HUES48 (cell line): ENCODE measurements at regions not wholly inside any gene's neighbourhood (a gene's known extent, or its start where the extent isn't known, plus 50 kb on each side); places are given as distances from the start of the nearest gene placed in this dataset.
A peak's percentile ranks its signal among the peaks of the same experiment; 100 is the strongest.
"Not testable (repeated sequence)": the region's sequence is repeated elsewhere in the genome, so short reads cannot be mapped to it uniquely, and the experiment has no call there.

Experiments used
- H3K27ac ChIP-seq: one replicate; pipeline ENCODE4 v1.7.0; 2013; ENCODE audit warnings: low read depth, low read length, inconsistent platforms
- H3K27me3 ChIP-seq: 2 replicates; pipeline ENCODE4 v1.6.1; 2013; ENCODE audit warnings: mild to moderate bottlenecking, low read length; ENCODE audit not compliant: control insufficient read depth, insufficient read depth
- H3K36me3 ChIP-seq: 2 replicates; pipeline ENCODE4 v1.6.1; 2013; ENCODE audit warnings: low read length; ENCODE audit not compliant: control insufficient read depth, insufficient read depth
- H3K4me1 ChIP-seq: 2 replicates; pipeline ENCODE4 v1.6.1; 2013; ENCODE audit warnings: mild to moderate bottlenecking, low read length; ENCODE audit not compliant: control insufficient read depth, insufficient read depth
- H3K4me3 ChIP-seq: 2 replicates; pipeline ENCODE4 v1.5.1; 2013; ENCODE audit warnings: mild to moderate bottlenecking, low read depth, low read length
- H3K9ac ChIP-seq: 2 replicates; pipeline ENCODE4 v1.6.1; 2013; ENCODE audit warnings: mild to moderate bottlenecking, low read depth, low read length, moderate library complexity
- H3K9me3 ChIP-seq: 2 replicates; pipeline ENCODE4 v1.6.1; 2013; ENCODE audit warnings: low read length; ENCODE audit not compliant: control insufficient read depth, insufficient read depth

DNA sequence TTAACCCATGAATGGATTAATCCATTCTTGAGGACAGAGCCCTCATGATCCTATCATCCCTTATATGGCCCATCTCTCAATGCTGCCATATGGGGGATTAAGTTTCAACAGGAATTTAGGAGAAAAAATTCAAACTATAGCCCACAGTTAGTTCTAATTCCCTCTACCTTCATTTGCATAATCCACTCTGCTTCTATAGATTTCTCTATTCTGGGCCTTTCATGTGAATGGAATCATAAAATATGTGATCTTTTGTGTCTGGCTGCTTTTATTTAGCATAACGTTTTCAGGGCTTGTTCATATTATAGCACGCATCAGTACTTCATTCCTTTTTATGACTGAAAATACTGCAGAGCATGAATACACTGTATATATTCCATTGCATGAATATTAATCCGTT is 55.4 kb downstream of the CTSL start:
- Histone ChIP-seq H3K4me1 (no peaks in the 10 kb centered on the region), H3K36me3 (no peaks in the 10 kb centered on the region), H3K27me3 (no peaks in the 10 kb centered on the region), H3K9ac (no peak overlapping the region), H3K4me3 (no peak overlapping the region), H3K9me3 (peaks cover 9% of the 10 kb centered on the region), H3K27ac (no peak overlapping the region)

- Histone ChIP-seq H3K9ac (no peak overlapping the region), H3K4me3 (no peak overlapping the region), H3K9me3 (peaks cover 9% of the 10 kb centered on the region), H3K27me3 (no peaks in the 10 kb centered on the region), H3K4me1 (no peaks in the 10 kb centered on the region), H3K27ac (no peak overlapping the region), H3K36me3 (no peaks in the 10 kb centered on the region)
Observed at GRCh38 chr9:87783180-87783579, 57.3 kb downstream of the CTSL start.

- not testable (repeated sequence) for H3K27me3 ChIP-seq, H3K9ac ChIP-seq, H3K36me3 ChIP-seq, H3K4me1 ChIP-seq, H3K4me3 ChIP-seq, H3K9me3 ChIP-seq
- H3K27ac ChIP-seq: peak overlapping the region; percentile 42
Observed at GRCh38 chr9:87785315-87785970, 59.5 kb downstream of the CTSL start.

GRCh38 chr9:87786423-87786822 is 60.5 kb downstream of the CTSL start:
- Histone ChIP-seq H3K9me3 (no peaks in the 10 kb centered on the region), H3K9ac (no peak overlapping the region), H3K4me3 (no peak overlapping the region), H3K27ac (no peak overlapping the region), H3K27me3 (no peaks in the 10 kb centered on the region), H3K4me1 (no peaks in the 10 kb centered on the region), H3K36me3 (no peaks in the 10 kb centered on the region)

DNA sequence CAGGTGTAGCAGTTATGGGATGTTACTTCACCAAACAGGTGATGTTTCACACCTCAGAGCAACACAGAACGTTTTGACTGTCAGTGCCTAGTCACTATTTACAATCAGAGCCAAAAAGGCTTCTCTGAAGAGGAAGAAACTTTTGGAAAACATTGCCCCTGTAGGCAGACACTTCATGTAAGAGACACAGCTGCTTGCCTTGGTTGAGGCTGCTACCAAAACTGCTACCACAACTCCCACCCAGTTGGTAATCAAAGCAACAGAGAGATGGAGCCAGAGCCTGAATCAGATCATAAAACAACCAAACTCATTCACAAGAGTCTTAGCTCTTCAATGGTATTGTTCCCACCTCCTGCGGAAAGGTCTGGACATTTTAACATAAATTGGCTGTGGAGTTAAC is 61.0 kb downstream of the CTSL start:
- Histone ChIP-seq H3K36me3 (no peaks in the 10 kb centered on the region), H3K27ac (no peak overlapping the region), H3K4me3 (no peak overlapping the region), H3K9ac (no peak overlapping the region), H3K27me3 (no peaks in the 10 kb centered on the region), H3K4me1 (no peaks in the 10 kb centered on the region), H3K9me3 (no peaks in the 10 kb centered on the region)

GRCh38 chr9:87787735-87788134 is 61.8 kb downstream of the CTSL start:
- Histone ChIP-seq H3K4me1 (no peaks in the 10 kb centered on the region), H3K36me3 (no peaks in the 10 kb centered on the region), H3K27me3 (no peaks in the 10 kb centered on the region), H3K9me3 (no peaks in the 10 kb centered on the region), H3K9ac (no peak overlapping the region), H3K27ac (no peak overlapping the region), H3K4me3 (no peak overlapping the region)

DNA sequence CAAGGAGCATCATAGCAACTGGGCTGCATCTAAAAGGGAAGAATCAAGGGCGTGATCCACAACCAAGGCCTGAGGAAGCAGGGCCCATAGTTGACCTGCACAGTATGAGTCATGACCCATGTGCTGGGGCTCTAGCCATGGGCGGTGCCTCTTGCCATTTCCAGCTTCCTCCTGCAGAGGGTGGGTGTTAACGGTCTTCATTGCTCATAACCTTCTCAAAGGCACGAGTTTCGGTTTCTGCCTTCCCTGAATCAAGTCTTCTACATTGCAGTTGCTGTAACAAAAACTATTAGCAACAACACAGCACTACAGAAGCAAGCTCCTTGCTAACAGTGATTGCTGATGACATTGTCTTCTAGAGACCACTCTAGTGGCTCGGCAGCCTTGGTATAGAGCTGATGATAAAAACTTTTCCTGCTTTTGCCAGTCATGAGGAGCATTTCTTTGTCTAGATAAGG is 66.9 kb downstream of the CTSL start:
- Histone ChIP-seq H3K4me3 (no peak overlapping the region), H3K27me3 (no peaks in the 10 kb centered on the region), H3K27ac (no peak overlapping the region), H3K9me3 (no peaks in the 10 kb centered on the region), H3K4me1 (no peaks in the 10 kb centered on the region), H3K9ac (no peak overlapping the region), H3K36me3 (no peaks in the 10 kb centered on the region)

DNA sequence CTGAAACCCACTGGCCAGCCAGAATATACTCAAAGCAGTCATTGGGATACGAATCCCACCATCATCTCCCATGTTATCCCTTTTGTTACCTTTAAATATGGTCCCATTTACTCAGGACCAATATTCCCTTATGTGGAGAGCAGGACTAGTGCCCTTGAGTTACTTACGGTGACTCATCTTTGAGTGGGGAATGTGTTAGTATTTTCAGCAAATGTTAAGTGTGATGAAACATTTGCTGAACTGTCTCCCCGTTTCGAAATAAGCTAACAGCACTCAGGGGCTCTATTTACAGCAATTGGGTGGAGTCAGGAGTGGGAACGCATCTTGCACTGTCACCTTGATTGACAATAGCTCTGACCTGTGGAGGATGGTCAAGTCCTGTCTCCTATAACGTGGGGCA is 67.4 kb downstream of the CTSL start:
- no peak overlapping the region for H3K27ac ChIP-seq
- H3K36me3 ChIP-seq: no peaks in the 10 kb centered on the region
- no peaks in the 10 kb centered on the region for H3K27me3 ChIP-seq
- H3K4me3 ChIP-seq: no peak overlapping the region
- no peak overlapping the region for H3K9ac ChIP-seq
- no peaks in the 10 kb centered on the region for H3K4me1 ChIP-seq
- H3K9me3 ChIP-seq: no peaks in the 10 kb centered on the region

DNA sequence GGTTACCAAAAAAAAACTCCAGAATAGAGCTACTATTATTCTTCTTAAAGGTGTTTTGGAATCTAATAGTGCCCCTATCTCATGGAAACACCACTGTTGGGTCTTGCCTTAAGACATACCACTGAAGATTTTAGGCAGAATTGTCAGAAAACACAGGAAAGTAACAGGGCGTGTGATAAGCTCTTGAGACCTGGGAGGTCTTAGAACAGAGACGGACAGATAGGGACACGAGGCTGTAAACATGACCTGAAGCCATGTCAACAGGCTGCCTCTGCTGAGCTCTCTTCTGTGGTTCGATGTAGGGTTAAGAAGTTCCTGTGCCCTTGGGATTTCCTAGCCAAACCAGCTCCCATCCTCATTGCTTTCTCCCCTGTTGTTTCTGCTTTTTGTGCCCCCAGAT is 69.3 kb downstream of the CTSL start:
- Histone ChIP-seq H3K9me3 (no peaks in the 10 kb centered on the region), H3K4me1 (no peaks in the 10 kb centered on the region), H3K27me3 (no peaks in the 10 kb centered on the region), H3K9ac (no peak overlapping the region), H3K36me3 (no peaks in the 10 kb centered on the region), H3K27ac (no peak overlapping the region), H3K4me3 (no peak overlapping the region)

DNA sequence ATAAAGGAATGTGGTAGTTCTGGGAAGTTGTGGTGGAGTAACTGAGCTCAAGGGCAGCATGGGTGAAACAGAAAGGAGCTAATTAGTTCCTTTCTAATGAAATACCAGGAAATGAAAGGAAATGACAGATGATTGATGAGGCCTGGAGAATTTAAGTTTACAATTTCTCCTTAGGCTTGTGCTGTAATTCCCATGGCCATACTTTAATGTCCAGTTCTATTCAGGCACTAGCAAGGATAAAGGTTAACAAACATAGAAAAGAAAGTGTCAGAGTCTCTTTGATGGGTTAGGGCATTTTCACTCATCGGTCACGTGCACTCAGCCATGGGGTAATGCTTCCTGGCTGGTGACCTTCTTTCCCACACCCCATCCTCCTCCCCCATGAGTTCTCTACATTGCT is 70.3 kb downstream of the CTSL start:
- H3K27me3 ChIP-seq: no peaks in the 10 kb centered on the region
- H3K27ac ChIP-seq: no peak overlapping the region
- no peak overlapping the region for H3K4me3 ChIP-seq
- H3K4me1 ChIP-seq: no peaks in the 10 kb centered on the region
- no peak overlapping the region for H3K9ac ChIP-seq
- no peaks in the 10 kb centered on the region for H3K36me3 ChIP-seq
- no peaks in the 10 kb centered on the region for H3K9me3 ChIP-seq

GRCh38 chr9:87798261-87798833 is 72.4 kb downstream of the CTSL start:
- Histone ChIP-seq H3K4me3 (no peak overlapping the region), H3K9ac (no peak overlapping the region), H3K9me3 (no peaks in the 10 kb centered on the region), H3K4me1 (no peaks in the 10 kb centered on the region), H3K36me3 (no peaks in the 10 kb centered on the region), H3K27ac (no peak overlapping the region), H3K27me3 (no peaks in the 10 kb centered on the region)
